GM18907 (cell line): ENCODE measurements at regions not wholly inside any gene's neighbourhood (a gene's known extent, or its start where the extent isn't known, plus 50 kb on each side); places are given as distances from the start of the nearest gene placed in this dataset.
A peak's percentile ranks its signal among the peaks of the same experiment; 100 is the strongest.
"Not testable (repeated sequence)": the region's sequence is repeated elsewhere in the genome, so short reads cannot be mapped to it uniquely, and the experiment has no call there.

Source experiments
- ATAC-seq: cut with Tn5 transposase; IDR thresholded peaks from one replicate; pipeline ENCODE4 v1.9.1; 2021; ENCODE audit warnings: mild to moderate bottlenecking, moderate library complexity; ENCODE audit not compliant: unreplicated experiment

- no peak for ATAC-seq
These were observed 137.2 kb downstream of the MZT1 start for GRCh38 chr13:72590091-72590740.

GRCh38 chr13:72586518-72586917 lies 140.9 kb downstream of the MZT1 start:
- ATAC-seq: no peak

- no peak for ATAC-seq
These were observed 142.2 kb downstream of the MZT1 start for GRCh38 chr13:72585254-72585653.

GRCh38 chr13:72571191-72571590 lies 156.2 kb downstream of the MZT1 start:
- ATAC-seq: no peak

GRCh38 chr13:72570019-72570418 lies 157.4 kb downstream of the MZT1 start:
- ATAC-seq: peak; percentile 79

GRCh38 chr13:72567566-72567965 lies 159.9 kb downstream of the MZT1 start:
- ATAC-seq: no peak

- ATAC-seq: no peak
These were observed 160.9 kb downstream of the MZT1 start for GRCh38 chr13:72566526-72566925.

- no peak for ATAC-seq
These were observed 161.5 kb downstream of the MZT1 start for GRCh38 chr13:72565893-72566292.

GRCh38 chr13:72562686-72563085 lies 164.7 kb downstream of the MZT1 start:
- ATAC-seq: no peak

- ATAC-seq: no peak
These were observed 165.6 kb downstream of the MZT1 start for GRCh38 chr13:72561791-72562190.

GRCh38 chr13:72559716-72560115 lies 167.7 kb downstream of the MZT1 start:
- no peak for ATAC-seq

- ATAC-seq: no peak
These were observed 170.5 kb downstream of the MZT1 start for GRCh38 chr13:72556945-72557344.

GRCh38 chr13:72555601-72556000 lies 171.8 kb downstream of the MZT1 start:
- no peak for ATAC-seq

- no peak for ATAC-seq
These were observed 174.7 kb downstream of the MZT1 start for GRCh38 chr13:72552731-72553130.

- not testable (repeated sequence) for ATAC-seq
These were observed 181.5 kb downstream of the MZT1 start for GRCh38 chr13:72545895-72546294.

- no peak for ATAC-seq
These were observed 182.3 kb downstream of the MZT1 start for GRCh38 chr13:72545030-72545719.

- no peak for ATAC-seq
These were observed 183.4 kb downstream of the MZT1 start for GRCh38 chr13:72544042-72544441.

GRCh38 chr13:72542241-72542640 lies 185.2 kb downstream of the MZT1 start:
- ATAC-seq: no peak

GRCh38 chr13:72541674-72542073 lies 185.8 kb downstream of the MZT1 start:
- ATAC-seq: no peak

- ATAC-seq: no peak
These were observed 186.5 kb downstream of the MZT1 start for GRCh38 chr13:72540881-72541280.

- ATAC-seq: no peak
These were observed 187.5 kb downstream of the MZT1 start for GRCh38 chr13:72539925-72540324.

- ATAC-seq: no peak
These were observed 189.6 kb downstream of the MZT1 start for GRCh38 chr13:72537782-72538181.

GRCh38 chr13:72537395-72537780 lies 190.0 kb downstream of the MZT1 start:
- ATAC-seq: no peak
